Fibroblast of the aortic adventitia (primary cell): ENCODE measurements at regions not wholly inside any gene's neighbourhood (a gene's known extent, or its start where the extent isn't known, plus 50 kb on each side); places are given as distances from the start of the nearest gene placed in this dataset.
A peak's percentile ranks its signal among the peaks of the same experiment; 100 is the strongest.

ENCODE experiments used
- DNase-seq: peaks from one replicate; pipeline ENCODE4 v3.0.0-alpha.2; 2010; ENCODE audit warnings: low read depth
- H3K4me3 ChIP-seq: 2 replicates; pipeline ENCODE4 v1.5.1; 2011; ENCODE audit warnings: low read depth, mild to moderate bottlenecking, control low read depth, low read length, moderate library complexity
- CTCF ChIP-seq: IDR thresholded peaks from 2 replicates; pipeline ENCODE4 v1.5.1; 2011; ENCODE audit warnings: mild to moderate bottlenecking, low read length, control low read depth, inconsistent platforms; ENCODE audit not compliant: insufficient read depth

GRCh38 chr3:43852066-43852465, 161.3 kb downstream of the ABHD5 start:
- no peak for TF ChIP-seq CTCF
- no peak overlapping the region for H3K4me3 ChIP-seq
- DNase-seq: peak; percentile 45

GRCh38 chr3:43854283-43854682, 163.5 kb downstream of the ABHD5 start:
- peak; percentile 48 for DNase-seq
- no peak overlapping the region for H3K4me3 ChIP-seq
- TF ChIP-seq CTCF: no peak

- TF ChIP-seq CTCF: no peak
- H3K4me3 ChIP-seq: no peak overlapping the region
- no peak for DNase-seq
Observed at GRCh38 chr3:43854916-43855315, 164.2 kb downstream of the ABHD5 start.

GRCh38 chr3:43855674-43856299, 165.0 kb downstream of the ABHD5 start:
- DNase-seq: peak; percentile 52
- peak; percentile 61 for TF ChIP-seq CTCF

GRCh38 chr3:43856351-43856750, 165.6 kb downstream of the ABHD5 start:
- DNase-seq: no peak
- H3K4me3 ChIP-seq: no peak overlapping the region
- TF ChIP-seq CTCF: no peak

More at GRCh38 chr3:43855674-43856299, 165.0 kb downstream of the ABHD5 start:
- H3K4me3 ChIP-seq: no peak overlapping the region

GRCh38 chr3:43856761-43857160, 166.0 kb downstream of the ABHD5 start:
- no peak overlapping the region for H3K4me3 ChIP-seq
- TF ChIP-seq CTCF: no peak
- DNase-seq: no peak
